ENCODE measurements at regions not wholly inside any gene's neighbourhood (a gene's known extent, or its start where the extent isn't known, plus 50 kb on each side); places are given as distances from the start of the nearest gene placed in this dataset.

- H3K36me3 ChIP-seq (ENCODE audit: control insufficient read depth in 1 of 2, insufficient read depth in 2 of 2, low read length in 2 of 2), result no peaks in the 10 kb centered on the region
- no peak overlapping the region for H3K27ac ChIP-seq (ENCODE audit: low read length)
- H3K9me3 ChIP-seq (ENCODE audit: control insufficient read depth in 1 of 2, low read length in 2 of 2), result no peaks in the 10 kb centered on the region
- H3K4me1 ChIP-seq (ENCODE audit: control insufficient read depth in 1 of 2, insufficient read depth in 2 of 2, low read length in 2 of 2), result no peaks in the 10 kb centered on the region
- H3K27me3 ChIP-seq (ENCODE audit: low read depth, low read length), result no peaks in the 10 kb centered on the region
- H3K4me3 ChIP-seq (ENCODE audit: low read depth in 1 of 2, low read length in 2 of 2), result no peak overlapping the region
These were observed 206.4 kb upstream of the CITED2 start for GRCh38 chr6:139580592-139581484.

GRCh38 chr6:139577763-139578604 is 203.5 kb upstream of the CITED2 start:
- H3K27ac ChIP-seq (ENCODE audit: low read length), result peak overlapping the region; percentile 7
- no peak overlapping the region for H3K4me3 ChIP-seq (ENCODE audit: low read depth in 1 of 2, low read length in 2 of 2)
- no peaks in the 10 kb centered on the region for H3K9me3 ChIP-seq (ENCODE audit: control insufficient read depth in 1 of 2, low read length in 2 of 2)
- no peaks in the 10 kb centered on the region for H3K27me3 ChIP-seq (ENCODE audit: low read depth, low read length)
- no peaks in the 10 kb centered on the region for H3K4me1 ChIP-seq (ENCODE audit: control insufficient read depth in 1 of 2, insufficient read depth in 2 of 2, low read length in 2 of 2)
- no peaks in the 10 kb centered on the region for H3K36me3 ChIP-seq (ENCODE audit: control insufficient read depth in 1 of 2, insufficient read depth in 2 of 2, low read length in 2 of 2)

- no peaks in the 10 kb centered on the region for H3K4me1 ChIP-seq (ENCODE audit: control insufficient read depth in 1 of 2, insufficient read depth in 2 of 2, low read length in 2 of 2)
- H3K36me3 ChIP-seq (ENCODE audit: control insufficient read depth in 1 of 2, insufficient read depth in 2 of 2, low read length in 2 of 2), result no peaks in the 10 kb centered on the region
- no peaks in the 10 kb centered on the region for H3K9me3 ChIP-seq (ENCODE audit: control insufficient read depth in 1 of 2, low read length in 2 of 2)
- H3K27ac ChIP-seq (ENCODE audit: low read length), result no peak overlapping the region
- no peak overlapping the region for H3K4me3 ChIP-seq (ENCODE audit: low read depth in 1 of 2, low read length in 2 of 2)
- H3K27me3 ChIP-seq (ENCODE audit: low read depth, low read length), result no peaks in the 10 kb centered on the region
These were observed 202.8 kb upstream of the CITED2 start for GRCh38 chr6:139577124-139577762.

GRCh38 chr6:139572001-139572400 is 197.6 kb upstream of the CITED2 start:
- Histone ChIP-seq H3K36me3 (ENCODE audit: control insufficient read depth in 1 of 2, insufficient read depth in 2 of 2, low read length in 2 of 2) (no peaks in the 10 kb centered on the region), H3K4me1 (ENCODE audit: control insufficient read depth in 1 of 2, insufficient read depth in 2 of 2, low read length in 2 of 2) (no peaks in the 10 kb centered on the region), H3K27ac (ENCODE audit: low read length) (no peak overlapping the region), H3K27me3 (ENCODE audit: low read depth, low read length) (no peaks in the 10 kb centered on the region), H3K4me3 (ENCODE audit: low read depth in 1 of 2, low read length in 2 of 2) (no peak overlapping the region), H3K9me3 (ENCODE audit: control insufficient read depth in 1 of 2, low read length in 2 of 2) (no peaks in the 10 kb centered on the region)

- Histone ChIP-seq H3K27ac (ENCODE audit: low read length) (no peak overlapping the region), H3K9me3 (ENCODE audit: control insufficient read depth in 1 of 2, low read length in 2 of 2) (no peaks in the 10 kb centered on the region), H3K4me1 (ENCODE audit: control insufficient read depth in 1 of 2, insufficient read depth in 2 of 2, low read length in 2 of 2) (no peaks in the 10 kb centered on the region), H3K4me3 (ENCODE audit: low read depth in 1 of 2, low read length in 2 of 2) (no peak overlapping the region), H3K36me3 (ENCODE audit: control insufficient read depth in 1 of 2, insufficient read depth in 2 of 2, low read length in 2 of 2) (no peaks in the 10 kb centered on the region), H3K27me3 (ENCODE audit: low read depth, low read length) (no peaks in the 10 kb centered on the region)
These were observed 195.7 kb upstream of the CITED2 start for GRCh38 chr6:139570166-139570565.

- Histone ChIP-seq H3K4me3 (ENCODE audit: low read depth in 1 of 2, low read length in 2 of 2) (no peak overlapping the region), H3K9me3 (ENCODE audit: control insufficient read depth in 1 of 2, low read length in 2 of 2) (no peaks in the 10 kb centered on the region), H3K27me3 (ENCODE audit: low read depth, low read length) (no peaks in the 10 kb centered on the region), H3K4me1 (ENCODE audit: control insufficient read depth in 1 of 2, insufficient read depth in 2 of 2, low read length in 2 of 2) (no peaks in the 10 kb centered on the region), H3K27ac (ENCODE audit: low read length) (no peak overlapping the region), H3K36me3 (ENCODE audit: control insufficient read depth in 1 of 2, insufficient read depth in 2 of 2, low read length in 2 of 2) (no peaks in the 10 kb centered on the region)
These were observed 195.1 kb upstream of the CITED2 start for GRCh38 chr6:139569566-139569965.

- Histone ChIP-seq H3K4me1 (ENCODE audit: control insufficient read depth in 1 of 2, insufficient read depth in 2 of 2, low read length in 2 of 2) (no peaks in the 10 kb centered on the region), H3K4me3 (ENCODE audit: low read depth in 1 of 2, low read length in 2 of 2) (no peak overlapping the region), H3K27ac (ENCODE audit: low read length) (no peak overlapping the region), H3K9me3 (ENCODE audit: control insufficient read depth in 1 of 2, low read length in 2 of 2) (no peaks in the 10 kb centered on the region), H3K27me3 (ENCODE audit: low read depth, low read length) (no peaks in the 10 kb centered on the region), H3K36me3 (ENCODE audit: control insufficient read depth in 1 of 2, insufficient read depth in 2 of 2, low read length in 2 of 2) (no peaks in the 10 kb centered on the region)
These were observed 194.6 kb upstream of the CITED2 start for GRCh38 chr6:139568956-139569538.

GRCh38 chr6:139568151-139568955 is 193.9 kb upstream of the CITED2 start:
- no peak overlapping the region for H3K27ac ChIP-seq (ENCODE audit: low read length)
- H3K9me3 ChIP-seq (ENCODE audit: control insufficient read depth in 1 of 2, low read length in 2 of 2), result no peaks in the 10 kb centered on the region
- H3K4me3 ChIP-seq (ENCODE audit: low read depth in 1 of 2, low read length in 2 of 2), result no peak overlapping the region
- no peaks in the 10 kb centered on the region for H3K4me1 ChIP-seq (ENCODE audit: control insufficient read depth in 1 of 2, insufficient read depth in 2 of 2, low read length in 2 of 2)
- H3K36me3 ChIP-seq (ENCODE audit: control insufficient read depth in 1 of 2, insufficient read depth in 2 of 2, low read length in 2 of 2), result no peaks in the 10 kb centered on the region
- H3K27me3 ChIP-seq (ENCODE audit: low read depth, low read length), result no peaks in the 10 kb centered on the region

GRCh38 chr6:139567095-139567494 is 192.6 kb upstream of the CITED2 start:
- Histone ChIP-seq H3K27me3 (ENCODE audit: low read depth, low read length) (no peaks in the 10 kb centered on the region), H3K4me3 (ENCODE audit: low read depth in 1 of 2, low read length in 2 of 2) (no peak overlapping the region), H3K36me3 (ENCODE audit: control insufficient read depth in 1 of 2, insufficient read depth in 2 of 2, low read length in 2 of 2) (no peaks in the 10 kb centered on the region), H3K4me1 (ENCODE audit: control insufficient read depth in 1 of 2, insufficient read depth in 2 of 2, low read length in 2 of 2) (no peaks in the 10 kb centered on the region), H3K9me3 (ENCODE audit: control insufficient read depth in 1 of 2, low read length in 2 of 2) (no peaks in the 10 kb centered on the region), H3K27ac (ENCODE audit: low read length) (no peak overlapping the region)

- H3K4me1 ChIP-seq (ENCODE audit: control insufficient read depth in 1 of 2, insufficient read depth in 2 of 2, low read length in 2 of 2), result no peaks in the 10 kb centered on the region
- no peak overlapping the region for H3K27ac ChIP-seq (ENCODE audit: low read length)
- H3K36me3 ChIP-seq (ENCODE audit: control insufficient read depth in 1 of 2, insufficient read depth in 2 of 2, low read length in 2 of 2), result no peaks in the 10 kb centered on the region
- H3K4me3 ChIP-seq (ENCODE audit: low read depth in 1 of 2, low read length in 2 of 2), result no peak overlapping the region
- H3K9me3 ChIP-seq (ENCODE audit: control insufficient read depth in 1 of 2, low read length in 2 of 2), result no peaks in the 10 kb centered on the region
- H3K27me3 ChIP-seq (ENCODE audit: low read depth, low read length), result no peaks in the 10 kb centered on the region
These were observed 191.1 kb upstream of the CITED2 start for GRCh38 chr6:139565591-139565990.
